GM18517 (cell line): ENCODE measurements at regions not wholly inside any gene's neighbourhood (a gene's known extent, or its start where the extent isn't known, plus 50 kb on each side); places are given as distances from the start of the nearest gene placed in this dataset.

Source experiments
- ATAC-seq: cut with Tn5 transposase; IDR thresholded peaks from one replicate; pipeline ENCODE4 v1.9.1; 2021; ENCODE audit warnings: mild to moderate bottlenecking, moderate library complexity; ENCODE audit not compliant: unreplicated experiment

DNA sequence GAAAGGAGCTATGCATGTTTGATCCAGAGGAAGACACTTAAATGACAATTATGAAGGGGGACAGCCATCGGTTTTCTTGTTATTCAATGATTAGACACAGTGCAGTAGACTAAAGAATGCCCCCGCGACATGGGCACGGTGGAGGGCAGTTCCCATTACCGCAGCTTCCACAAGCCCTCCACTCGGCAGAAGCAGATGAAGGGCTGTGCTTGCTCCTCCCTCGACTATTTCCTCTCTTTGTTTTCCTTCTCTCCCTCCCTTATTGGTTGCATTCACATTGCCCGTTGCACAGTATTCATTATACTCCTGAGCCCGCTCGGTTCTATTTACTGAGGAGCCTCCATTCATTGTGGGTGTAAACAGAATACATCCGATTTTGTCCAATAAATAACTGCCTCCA lies 138.8 kb upstream of the RASSF8 start:
- no peak for ATAC-seq

DNA sequence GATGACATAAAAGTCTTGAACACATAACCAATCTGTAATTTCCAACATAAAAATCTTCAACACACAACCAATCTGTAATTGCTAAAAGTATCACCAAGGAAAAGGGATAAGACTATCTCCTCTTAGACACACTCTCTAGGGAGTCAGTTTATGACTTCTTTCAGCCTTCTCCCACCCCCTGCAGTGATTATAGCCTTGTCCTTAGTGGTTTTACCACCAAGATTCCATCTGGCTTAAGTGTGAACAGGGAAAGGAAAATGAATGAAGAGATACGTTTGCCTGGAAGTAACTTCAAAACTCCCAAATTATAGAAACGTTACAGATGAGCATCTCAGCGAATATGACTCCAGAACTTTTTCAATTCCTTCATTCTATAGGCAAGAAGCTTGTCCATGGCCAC lies 136.2 kb upstream of the RASSF8 start:
- no peak for ATAC-seq

DNA sequence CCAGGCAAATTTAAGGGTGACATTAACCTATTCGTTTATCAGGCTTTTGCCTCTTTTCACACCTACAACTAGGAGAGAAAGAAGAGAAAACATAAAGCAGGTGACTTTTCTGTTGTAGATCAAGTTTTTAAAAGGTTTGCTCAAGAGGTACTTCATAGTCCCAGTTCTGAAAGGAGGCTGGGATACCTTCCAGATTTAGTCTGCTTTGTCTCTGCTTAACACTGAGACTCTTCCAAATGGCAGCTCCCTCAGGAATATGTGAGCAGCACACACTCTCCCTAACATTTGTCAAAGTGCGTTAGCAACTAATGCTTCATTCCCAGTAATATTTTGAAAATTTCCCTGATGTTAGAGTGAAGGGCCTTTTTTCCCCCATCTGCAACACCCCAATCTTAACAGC lies 133.7 kb upstream of the RASSF8 start:
- no peak for ATAC-seq

DNA sequence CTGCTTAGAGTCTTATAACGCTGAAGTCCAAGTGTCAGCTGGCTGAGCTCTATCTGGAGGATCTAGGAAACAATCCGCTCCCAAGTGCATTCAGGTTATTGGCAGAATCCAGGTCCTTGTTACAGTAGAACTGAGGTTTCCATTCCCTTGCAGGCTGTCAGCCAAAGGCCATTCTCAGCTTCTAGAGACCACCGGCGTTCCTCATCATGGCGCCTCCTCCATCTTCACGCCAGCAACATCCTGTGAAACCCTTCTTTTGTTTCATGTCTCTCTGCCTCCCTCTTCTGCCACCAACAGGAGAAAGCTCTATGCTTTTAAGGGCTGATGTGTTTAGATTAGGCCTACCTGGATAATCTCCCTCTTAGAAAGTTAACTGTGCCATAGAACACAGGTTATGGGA lies 133.0 kb upstream of the RASSF8 start:
- no peak for ATAC-seq

DNA sequence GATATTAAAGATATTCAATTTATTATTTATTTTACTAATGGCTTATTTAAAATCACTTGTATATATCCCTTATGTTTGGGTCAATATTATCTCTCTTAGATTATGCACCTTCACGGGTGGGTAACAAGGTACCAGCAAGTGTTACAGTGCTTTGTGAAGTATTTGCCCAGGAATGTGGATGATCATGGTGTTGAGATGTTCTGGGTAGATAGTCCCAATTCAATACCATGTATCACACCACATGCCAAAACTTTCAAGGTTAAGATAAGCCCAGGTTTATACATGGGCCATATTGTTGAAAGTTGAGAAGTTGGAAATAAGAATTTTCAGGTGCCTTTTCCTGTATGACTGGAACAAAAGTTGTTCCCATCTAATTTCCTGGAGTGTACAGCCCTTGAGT lies 131.3 kb upstream of the RASSF8 start:
- ATAC-seq: no peak

DNA sequence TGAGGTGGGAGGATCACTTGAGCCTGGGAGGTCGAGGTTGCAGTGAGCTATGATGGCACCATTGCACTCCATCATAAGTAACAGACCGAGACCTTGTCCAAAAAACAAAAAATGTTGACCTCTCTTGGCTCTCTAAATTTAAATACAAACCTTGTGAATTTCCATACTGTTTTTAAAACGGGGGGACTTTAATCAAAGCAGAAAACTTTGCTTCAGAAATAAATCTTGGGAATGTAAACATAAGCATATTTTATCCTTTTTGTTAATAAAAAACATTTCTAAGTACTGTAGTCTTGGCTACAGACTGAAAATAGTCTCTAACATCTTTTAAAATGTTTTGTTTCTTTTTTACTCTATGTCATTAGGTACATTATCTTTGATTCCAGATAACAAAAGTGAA lies 130.7 kb upstream of the RASSF8 start:
- ATAC-seq: no peak

DNA sequence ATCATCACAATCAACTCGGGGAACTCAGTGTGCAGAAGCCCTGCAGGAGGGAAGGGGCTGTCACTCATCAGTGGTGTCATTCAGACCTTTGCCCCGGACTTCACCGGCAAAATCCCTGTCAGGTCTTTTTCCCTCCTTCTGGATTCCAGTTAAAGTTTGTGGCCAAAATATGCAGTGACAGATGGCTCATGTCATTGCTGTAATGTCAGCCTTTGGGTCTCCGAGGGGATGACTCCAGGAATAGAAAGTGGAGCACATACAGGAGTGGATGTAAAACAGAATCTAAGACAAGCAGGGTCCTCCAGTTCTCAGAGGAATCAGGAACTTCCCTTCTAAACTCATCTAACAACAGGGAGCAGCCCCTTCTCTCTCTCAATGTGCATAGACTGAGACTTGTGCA lies 130.3 kb upstream of the RASSF8 start:
- no peak for ATAC-seq

DNA sequence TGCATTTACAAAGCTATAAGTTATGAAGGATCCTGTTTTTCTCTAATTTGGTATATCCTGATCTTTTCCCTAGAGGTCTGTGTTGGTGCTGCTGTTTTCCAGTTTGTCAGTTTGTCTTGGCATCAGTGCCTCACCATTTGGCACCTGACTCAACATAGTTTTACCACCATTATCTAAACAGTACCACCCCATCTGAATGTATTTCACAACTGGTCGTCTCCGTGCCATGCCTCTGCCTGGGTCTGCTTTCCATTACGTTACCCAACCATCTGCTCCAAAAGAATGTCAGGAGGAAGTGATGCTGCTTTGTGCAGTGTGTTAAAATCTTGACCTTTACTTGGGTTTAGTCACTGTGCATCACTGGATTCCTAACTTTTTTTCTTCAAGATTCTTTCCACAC lies 129.3 kb upstream of the RASSF8 start:
- ATAC-seq: no peak

DNA sequence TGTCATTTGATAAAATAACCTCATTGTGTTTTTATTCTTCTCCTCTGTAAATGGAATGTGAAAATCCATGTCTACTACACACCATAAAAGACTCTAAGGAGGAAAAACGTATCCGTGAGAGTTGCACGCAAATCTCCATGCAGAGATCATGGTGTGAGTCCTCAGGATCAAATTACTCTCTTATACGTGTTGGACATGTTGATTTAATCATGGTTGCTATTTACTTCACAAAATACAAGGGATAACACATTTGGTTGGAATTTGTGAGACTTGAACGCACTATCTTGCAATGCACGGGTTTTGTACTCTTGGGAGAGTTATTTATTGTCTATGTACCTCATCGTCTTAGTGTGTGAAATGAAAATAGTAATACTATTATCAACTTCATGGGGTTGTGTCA lies 128.0 kb upstream of the RASSF8 start:
- ATAC-seq: no peak

DNA sequence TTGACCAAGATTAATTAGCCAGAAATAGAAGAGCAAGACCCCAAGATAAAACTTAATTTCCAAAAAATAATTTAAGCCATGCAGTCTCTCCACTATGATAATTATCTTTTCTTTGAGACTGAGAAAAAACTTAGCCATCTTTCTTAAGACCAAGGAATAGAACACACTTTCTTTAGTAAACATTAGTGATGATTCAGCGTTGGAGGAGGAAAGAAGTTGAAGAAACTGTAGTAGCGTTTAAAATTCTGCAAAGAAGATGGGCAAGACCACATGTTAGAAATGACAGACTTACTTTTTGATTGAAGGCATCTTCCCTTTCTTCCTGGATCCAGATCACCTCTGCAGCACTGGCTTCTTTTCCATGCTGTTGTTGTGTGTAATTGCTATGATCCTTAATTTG lies 124.8 kb upstream of the RASSF8 start:
- ATAC-seq: no peak

DNA sequence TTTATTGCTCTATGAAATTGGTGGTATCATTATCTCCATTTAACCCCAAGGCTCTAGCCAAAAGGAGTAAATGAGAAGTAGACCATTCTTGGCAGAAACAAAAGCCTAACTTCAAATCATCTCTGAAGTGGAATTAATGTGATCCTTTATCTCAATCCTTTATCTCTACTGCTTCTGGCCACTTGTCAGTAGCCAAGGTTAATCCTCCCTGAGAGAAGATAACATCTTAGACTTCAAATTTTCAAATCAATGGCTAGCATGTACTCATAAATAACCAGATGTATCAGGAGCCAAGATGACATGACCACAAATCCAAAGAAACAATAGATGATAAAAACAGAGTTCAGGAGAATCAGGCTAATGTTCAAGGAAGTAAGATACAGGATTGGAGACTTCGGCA lies 123.1 kb upstream of the RASSF8 start:
- ATAC-seq: no peak

DNA sequence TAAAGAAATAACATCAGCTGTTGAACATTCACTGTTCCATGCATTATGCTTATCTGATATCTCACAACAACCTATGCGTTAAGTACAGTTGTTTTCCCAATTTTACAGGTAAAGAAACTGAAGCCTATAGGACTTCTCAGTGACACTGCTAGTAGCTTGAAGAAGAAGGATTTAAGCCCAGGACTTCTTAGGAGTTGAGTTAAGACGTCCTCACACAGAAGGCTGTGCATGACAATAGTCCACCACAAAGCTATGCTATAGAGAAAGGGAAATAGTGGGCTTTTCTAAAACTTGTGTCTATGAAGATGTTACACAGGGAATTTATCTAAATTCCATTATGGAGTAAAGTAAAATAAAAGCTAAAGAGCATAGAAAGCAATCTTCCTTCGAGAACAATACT lies 120.5 kb upstream of the RASSF8 start:
- no peak for ATAC-seq

DNA sequence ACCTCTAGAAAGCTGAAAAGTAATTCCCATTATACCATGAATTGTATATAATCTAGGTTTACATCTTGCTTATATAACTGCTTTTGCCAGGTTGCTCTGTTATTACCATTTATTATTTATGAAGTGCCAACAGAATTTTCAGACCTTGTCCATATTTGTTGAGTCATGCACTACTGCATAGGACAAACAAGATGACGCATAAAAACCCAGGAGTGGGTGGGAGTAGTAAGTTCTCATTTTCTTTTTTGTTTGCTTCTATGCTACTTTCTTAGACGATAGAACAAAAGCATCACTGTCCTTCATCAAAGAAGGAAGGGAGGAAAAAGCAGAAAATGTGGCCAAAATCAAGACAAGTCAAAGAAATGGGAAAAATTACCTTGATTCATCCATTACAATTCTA lies 119.0 kb upstream of the RASSF8 start:
- no peak for ATAC-seq

DNA sequence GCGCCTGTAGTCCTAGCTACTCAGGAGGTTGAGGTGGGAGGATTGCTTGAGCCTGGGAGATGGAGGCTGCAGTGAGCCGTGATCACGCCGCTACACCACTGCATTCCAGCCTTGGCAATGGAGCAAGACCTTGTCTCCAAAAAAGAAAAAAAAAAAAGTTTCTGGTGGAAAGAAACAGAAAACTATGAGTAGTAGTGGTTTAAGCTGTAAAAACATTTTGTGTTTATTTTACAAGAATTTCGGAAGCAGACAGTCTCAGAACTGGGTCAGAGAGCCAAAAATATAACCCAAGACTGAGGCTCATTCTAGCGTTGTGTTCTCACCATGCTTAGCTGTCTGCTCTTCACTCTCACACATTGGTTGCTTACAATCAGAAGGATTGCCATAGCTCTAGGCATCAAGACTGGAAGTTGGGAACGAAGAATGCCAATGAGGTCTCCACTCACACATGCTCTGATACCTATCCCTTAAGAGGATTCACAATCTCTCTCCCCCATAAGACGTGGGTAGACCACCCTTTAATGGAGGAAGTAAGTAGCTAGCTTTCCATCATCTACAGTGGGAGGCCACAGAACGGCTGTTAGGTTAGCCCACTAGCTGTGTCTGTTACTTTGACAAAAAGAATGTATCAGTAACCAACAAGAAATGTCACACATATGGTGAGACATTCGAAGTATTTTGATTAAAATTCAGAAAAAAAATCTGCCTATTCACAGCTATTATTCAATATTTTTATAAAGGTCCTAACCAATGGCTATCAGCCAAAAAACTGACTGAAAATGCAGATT lies 117.6 kb upstream of the RASSF8 start:
- no peak for ATAC-seq

DNA sequence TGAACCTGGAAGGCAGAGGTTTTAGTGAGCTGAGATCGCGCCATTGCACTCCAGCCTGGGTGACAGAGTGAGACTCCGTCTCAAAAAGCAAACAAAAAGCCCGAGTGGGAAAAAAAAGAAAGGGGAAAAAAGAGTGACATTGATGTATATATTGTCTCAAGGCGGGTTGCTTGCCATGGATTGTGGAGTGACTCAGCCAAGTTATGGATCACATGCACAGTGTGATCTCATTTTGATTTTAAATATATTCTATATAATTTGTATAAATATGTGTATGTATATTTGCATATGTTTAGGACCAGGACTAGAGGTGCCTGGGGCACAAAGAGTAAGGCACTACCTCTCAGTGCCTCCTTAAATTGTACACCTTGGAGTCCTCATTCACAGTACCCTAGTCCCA lies 116.2 kb upstream of the RASSF8 start:
- ATAC-seq: no peak

DNA sequence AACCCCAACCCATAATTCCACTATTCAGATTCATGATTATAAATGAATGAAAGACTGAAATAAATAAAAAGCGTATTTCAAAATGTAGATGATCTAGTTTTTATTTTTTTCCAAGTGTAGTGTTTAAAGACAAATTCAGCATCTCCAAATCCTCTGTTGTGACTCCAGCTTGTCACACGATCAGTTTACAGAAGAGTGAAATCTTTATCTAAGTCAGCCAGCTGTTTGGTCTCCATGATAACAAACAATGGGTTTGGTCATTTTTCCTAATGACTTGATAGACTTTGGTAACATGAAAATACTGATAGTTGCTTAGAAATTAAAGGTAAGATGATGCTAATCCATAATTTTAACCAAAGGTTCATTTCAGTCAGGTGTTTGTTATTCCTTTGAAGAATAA lies 114.5 kb upstream of the RASSF8 start:
- ATAC-seq: no peak

DNA sequence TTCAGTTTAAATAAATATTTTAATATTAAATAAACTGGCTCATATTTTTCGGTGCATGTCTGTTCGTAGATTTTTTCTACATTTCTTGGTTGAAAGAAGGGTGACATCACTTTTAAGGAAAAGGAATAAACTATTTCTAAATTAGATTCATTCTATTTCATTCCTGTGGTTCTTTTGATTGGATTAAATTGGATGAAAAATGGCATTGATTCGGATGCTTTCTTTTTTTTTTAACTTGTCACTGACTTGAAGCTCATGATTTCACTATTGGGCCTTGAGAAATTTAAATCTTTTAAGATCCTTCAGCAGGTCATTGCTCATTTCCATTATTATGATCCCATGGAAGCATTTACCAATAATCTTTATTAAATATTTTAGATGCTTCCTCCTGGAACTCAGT lies 113.1 kb upstream of the RASSF8 start:
- no peak for ATAC-seq

DNA sequence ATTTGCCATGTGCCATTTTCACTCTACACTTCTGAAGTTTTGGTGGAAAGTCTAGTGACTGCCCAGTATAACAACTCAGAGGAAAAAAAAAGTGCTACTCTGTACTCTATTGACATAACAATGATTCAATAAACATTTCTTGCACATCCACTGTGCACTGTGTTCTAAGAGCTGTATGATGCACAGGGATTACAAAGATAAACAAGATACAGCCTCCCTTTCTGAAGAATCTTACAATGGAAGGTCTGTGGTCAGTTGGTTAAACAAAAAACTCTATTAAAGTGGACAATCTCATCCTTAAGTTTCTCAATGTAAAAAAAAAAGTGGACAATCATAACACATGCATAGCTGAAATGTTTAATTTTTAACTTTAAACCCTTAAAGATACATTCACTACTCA lies 105.7 kb upstream of the RASSF8 start:
- no peak for ATAC-seq

DNA sequence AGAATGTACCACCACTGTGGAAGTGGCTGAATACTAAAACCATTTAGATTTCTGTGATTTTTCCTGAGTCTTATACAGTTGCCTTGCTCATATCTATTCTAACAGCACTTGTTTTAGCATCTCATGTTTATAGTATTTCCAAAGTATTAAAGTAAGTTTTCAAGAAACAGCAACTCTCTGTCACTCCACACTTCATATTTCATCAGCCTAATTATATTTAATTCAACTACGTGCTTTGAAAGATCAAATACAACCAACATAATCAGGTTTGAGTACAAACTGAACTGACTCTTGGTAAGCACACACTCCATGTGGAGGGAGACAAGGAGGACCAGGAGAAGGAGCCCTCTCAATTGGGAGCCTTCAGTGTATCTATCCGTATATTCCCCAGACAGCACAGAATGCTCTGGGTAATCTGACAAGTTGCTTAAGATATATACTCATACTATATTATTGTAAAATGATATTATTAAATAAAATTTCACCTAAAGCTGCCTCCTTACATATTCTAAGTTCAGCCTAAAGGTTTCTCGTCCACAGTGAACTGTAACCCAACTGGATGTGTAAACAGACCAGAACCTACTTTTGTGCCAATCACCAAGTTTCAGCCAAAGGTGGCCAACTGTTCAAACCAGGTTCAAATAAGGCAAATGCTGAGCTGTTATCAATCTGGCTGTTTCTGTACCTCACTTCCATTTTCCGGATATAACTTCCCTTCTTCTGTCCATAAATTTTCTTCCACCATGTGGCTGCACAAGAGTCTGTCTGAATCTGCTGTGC lies 105.0 kb upstream of the RASSF8 start:
- ATAC-seq: no peak

DNA sequence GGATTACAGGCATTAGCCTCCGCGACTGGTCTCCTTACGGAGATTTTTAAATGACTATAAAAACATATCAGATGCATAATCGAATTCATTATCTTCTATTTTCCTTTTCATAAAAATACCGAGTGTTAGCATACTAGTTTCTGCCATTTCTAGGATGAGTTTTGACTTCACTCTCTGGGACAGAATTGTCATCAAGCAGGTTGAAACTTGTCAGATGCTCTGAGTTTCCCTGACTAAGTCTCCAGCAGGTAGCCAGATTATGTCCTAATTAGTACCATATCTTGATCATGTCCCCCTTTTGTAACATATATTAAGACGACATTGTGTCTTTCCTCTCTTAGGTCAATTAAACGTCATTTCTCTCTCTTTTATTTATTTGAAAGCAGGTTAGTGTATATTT lies 103.5 kb upstream of the RASSF8 start:
- ATAC-seq: no peak

DNA sequence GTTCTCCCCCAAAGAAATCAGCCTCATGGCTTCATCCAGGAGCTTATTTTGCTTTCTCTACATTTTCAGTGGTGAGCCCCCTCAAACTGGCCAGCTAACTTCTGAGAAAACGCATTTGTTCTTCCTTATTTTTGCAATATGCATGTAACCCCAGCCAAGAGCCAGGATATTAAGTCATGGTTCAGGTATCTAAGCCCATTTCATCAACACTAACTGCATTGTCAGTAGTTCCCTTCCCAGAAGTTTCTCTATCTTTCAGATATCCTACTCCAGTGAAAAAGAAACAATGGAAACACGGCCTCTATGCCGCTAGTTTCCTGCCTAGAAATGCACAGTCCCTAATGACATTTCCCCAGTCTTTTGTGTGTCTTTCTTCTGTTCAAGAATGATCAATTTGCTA lies 102.8 kb upstream of the RASSF8 start:
- ATAC-seq: no peak

DNA sequence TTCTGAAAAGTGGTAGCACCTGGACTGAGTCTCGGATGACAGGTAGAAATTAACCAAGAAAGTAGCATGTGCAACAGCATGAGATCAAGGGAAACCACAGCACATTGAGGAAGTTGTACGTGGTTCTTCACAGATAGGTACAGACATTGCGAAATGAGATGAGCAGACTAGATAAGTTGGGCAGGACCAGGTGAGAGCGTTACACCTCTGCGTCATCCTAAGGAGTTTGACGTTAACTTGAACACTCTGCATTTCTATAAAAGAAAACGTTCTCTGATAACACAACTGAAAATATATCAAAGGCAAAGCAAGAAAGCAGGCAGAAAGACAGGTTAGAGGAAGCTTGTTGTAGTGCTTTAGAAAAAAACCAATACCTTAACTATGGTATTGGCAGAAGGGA lies 98.5 kb upstream of the RASSF8 start:
- ATAC-seq: no peak

DNA sequence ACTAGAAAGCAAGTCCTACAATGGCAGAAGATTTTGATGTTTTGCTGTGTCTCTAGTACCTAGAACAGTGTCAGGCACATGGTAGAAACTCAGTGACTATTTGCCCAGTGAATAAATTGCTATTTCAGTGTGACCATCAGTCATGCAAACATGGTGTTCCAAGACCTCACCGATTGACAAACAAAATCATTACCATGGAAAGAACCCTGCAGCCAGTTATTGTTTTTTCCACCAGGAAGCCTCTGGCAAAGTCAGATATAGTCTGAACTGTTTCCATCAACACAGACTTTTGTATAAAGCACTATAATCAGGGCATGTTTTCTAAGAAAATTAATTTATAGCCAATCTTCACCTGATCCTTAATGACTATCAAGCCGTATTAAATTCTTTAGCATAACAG lies 97.3 kb upstream of the RASSF8 start:
- no peak for ATAC-seq
